IMR-90 (cell line): ENCODE measurements at regions not wholly inside any gene's neighbourhood (a gene's known extent, or its start where the extent isn't known, plus 50 kb on each side); places are given as distances from the start of the nearest gene placed in this dataset.

Experiments
- CEBPB ChIP-seq: IDR thresholded peaks from 2 replicates; pipeline ENCODE4 v1.6.1; 2012; ENCODE audit warnings: low read depth, low read length, improper control_type of control experiment
- CHD1 ChIP-seq: IDR thresholded peaks from 2 replicates; pipeline ENCODE4 v1.6.1; 2012; ENCODE audit warnings: low read depth, low read length, improper control_type of control experiment
- ELK1 ChIP-seq: fragments of 150-350 bp; IDR thresholded peaks from 2 replicates; pipeline ENCODE4 v1.6.1; 2016; ENCODE audit warnings: low read depth, mild to moderate bottlenecking, low read length, moderate library complexity, borderline replicate concordance
- MAFK ChIP-seq: IDR thresholded peaks from 2 replicates; pipeline ENCODE4 v1.6.1; 2012; ENCODE audit warnings: low read depth, low read length, improper control_type of control experiment
- MAZ ChIP-seq: IDR thresholded peaks from 2 replicates; pipeline ENCODE4 v1.6.1; 2012; ENCODE audit warnings: low read depth, mild to moderate bottlenecking, low read length, improper control_type of control experiment, moderate library complexity, borderline replicate concordance
- MXI1 ChIP-seq: IDR thresholded peaks from 2 replicates; pipeline ENCODE4 v1.6.1; 2012; ENCODE audit warnings: low read depth, mild to moderate bottlenecking, low read length, moderate library complexity, borderline replicate concordance
- NFE2L2 ChIP-seq: fragments of 150-350 bp; IDR thresholded peaks from 2 replicates; pipeline ENCODE4 v1.6.1; 2016; ENCODE audit warnings: low read depth, mild to moderate bottlenecking, low read length
- POLR2A ChIP-seq: IDR thresholded peaks from 2 replicates; pipeline ENCODE4 v1.6.1; 2012; ENCODE audit warnings: mild to moderate bottlenecking, low read depth, low read length
- RAD21 ChIP-seq: IDR thresholded peaks from 2 replicates; pipeline ENCODE4 v1.6.1; 2012; ENCODE audit warnings: low read length, improper control_type of control experiment
- RCOR1 ChIP-seq: IDR thresholded peaks from 2 replicates; pipeline ENCODE4 v1.6.1; 2012; ENCODE audit warnings: mild to moderate bottlenecking, low read length, improper control_type of control experiment; ENCODE audit not compliant: insufficient replicate concordance
- RFX5 ChIP-seq: IDR thresholded peaks from 2 replicates; pipeline ENCODE4 v1.8.0; 2012; ENCODE audit warnings: low read depth, mild to moderate bottlenecking, low read length, moderate library complexity
- SMC3 ChIP-seq: fragments of 150-350 bp; IDR thresholded peaks from 2 replicates; pipeline ENCODE4 v1.6.1; 2016; ENCODE audit warnings: low read depth, mild to moderate bottlenecking, antibody characterized with exemption, low read length, moderate library complexity
- TF ChIP-seq, protein P1 (sequence below): conservative IDR thresholded peaks from 2 replicates; pipeline ENCODE4 v1.5.1; 2012; ENCODE audit warnings: mild to moderate bottlenecking, low read depth, low read length, improper control_type of control experiment
- TF ChIP-seq, protein P2 (sequence below): fragments of 150-350 bp; IDR thresholded peaks from 2 replicates; pipeline ENCODE4 v1.6.1; 2017; ENCODE audit warnings: mild to moderate bottlenecking, antibody characterized with exemption, low read length, low read depth

DNA sequence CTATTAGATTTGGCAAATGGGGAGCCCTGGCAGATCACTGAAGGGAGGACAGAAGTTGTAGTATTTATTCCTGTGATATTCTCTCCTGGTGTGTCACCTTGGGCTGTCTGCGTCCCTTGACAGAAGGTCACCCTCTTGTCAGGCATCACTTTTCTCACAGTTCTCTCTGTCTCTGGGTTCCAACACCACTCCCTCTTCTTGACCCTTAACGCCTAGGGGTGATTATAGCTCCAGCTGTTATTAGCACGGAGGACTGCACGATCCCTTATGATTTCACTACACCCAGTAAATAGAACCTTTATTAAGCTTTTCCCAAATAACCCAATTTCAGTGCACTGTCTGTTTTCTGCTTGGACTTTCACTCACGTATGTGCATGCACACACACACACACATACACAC is 166.3 kb upstream of the TNP1 start:
- TF ChIP-seq POLR2A, result no peak
- TF ChIP-seq MAFK, result no peak
- TF ChIP-seq MXI1, result no peak
- TF ChIP-seq, protein P1, sequence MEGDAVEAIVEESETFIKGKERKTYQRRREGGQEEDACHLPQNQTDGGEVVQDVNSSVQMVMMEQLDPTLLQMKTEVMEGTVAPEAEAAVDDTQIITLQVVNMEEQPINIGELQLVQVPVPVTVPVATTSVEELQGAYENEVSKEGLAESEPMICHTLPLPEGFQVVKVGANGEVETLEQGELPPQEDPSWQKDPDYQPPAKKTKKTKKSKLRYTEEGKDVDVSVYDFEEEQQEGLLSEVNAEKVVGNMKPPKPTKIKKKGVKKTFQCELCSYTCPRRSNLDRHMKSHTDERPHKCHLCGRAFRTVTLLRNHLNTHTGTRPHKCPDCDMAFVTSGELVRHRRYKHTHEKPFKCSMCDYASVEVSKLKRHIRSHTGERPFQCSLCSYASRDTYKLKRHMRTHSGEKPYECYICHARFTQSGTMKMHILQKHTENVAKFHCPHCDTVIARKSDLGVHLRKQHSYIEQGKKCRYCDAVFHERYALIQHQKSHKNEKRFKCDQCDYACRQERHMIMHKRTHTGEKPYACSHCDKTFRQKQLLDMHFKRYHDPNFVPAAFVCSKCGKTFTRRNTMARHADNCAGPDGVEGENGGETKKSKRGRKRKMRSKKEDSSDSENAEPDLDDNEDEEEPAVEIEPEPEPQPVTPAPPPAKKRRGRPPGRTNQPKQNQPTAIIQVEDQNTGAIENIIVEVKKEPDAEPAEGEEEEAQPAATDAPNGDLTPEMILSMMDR, result no peak
- TF ChIP-seq, protein P2, sequence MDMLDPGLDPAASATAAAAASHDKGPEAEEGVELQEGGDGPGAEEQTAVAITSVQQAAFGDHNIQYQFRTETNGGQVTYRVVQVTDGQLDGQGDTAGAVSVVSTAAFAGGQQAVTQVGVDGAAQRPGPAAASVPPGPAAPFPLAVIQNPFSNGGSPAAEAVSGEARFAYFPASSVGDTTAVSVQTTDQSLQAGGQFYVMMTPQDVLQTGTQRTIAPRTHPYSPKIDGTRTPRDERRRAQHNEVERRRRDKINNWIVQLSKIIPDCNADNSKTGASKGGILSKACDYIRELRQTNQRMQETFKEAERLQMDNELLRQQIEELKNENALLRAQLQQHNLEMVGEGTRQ, result no peak
- no peak for TF ChIP-seq RFX5
- TF ChIP-seq RAD21, result no peak
- no peak for TF ChIP-seq RCOR1
- no peak for TF ChIP-seq CEBPB
- no peak for TF ChIP-seq SMC3
- no peak for TF ChIP-seq MAZ
- TF ChIP-seq CHD1, result no peak
- TF ChIP-seq NFE2L2, result no peak
- TF ChIP-seq ELK1, result no peak
